Panc1 (cell line): ENCODE measurements at regions not wholly inside any gene's neighbourhood (a gene's known extent, or its start where the extent isn't known, plus 50 kb on each side); places are given as distances from the start of the nearest gene placed in this dataset.

Experiments used
- ATAC-seq: fragments of 200-7000 bp; cut with Tn5 transposase; 2 replicates; pipeline ENCODE4 v1.9.1; 2020; ENCODE audit warnings: mild to moderate bottlenecking, moderate library complexity
- BruUV-seq: library from RNA; stranded (reverse); fragments of 400-500 nt; replicated peaks from 2 replicates; lab custom pipeline; 2021; lab: Mats Ljungman, UMichigan
- CTCF ChIA-PET: fragments of 300-600 bp; sonication (Branson Sonifier 250); formaldehyde crosslinking; loops from one replicate; lab custom pipeline; 2022; ENCODE audit warnings: antibody characterized with exemption; lab: Charles Lee
- POLR2A ChIA-PET: fragments of 300-600 bp; sonication (Branson Sonifier 250); formaldehyde crosslinking; loops from one replicate; lab custom pipeline; 2022; ENCODE audit warnings: antibody characterized with exemption; lab: Charles Lee
- DNase-seq: peaks from one replicate; pipeline ENCODE4 v3.0.0-alpha.2; 2010; ENCODE audit warnings: low read depth, low spot score
- H3K27ac ChIP-seq: 2 replicates; pipeline ENCODE4 v1.5.1; 2011; ENCODE audit warnings: mild to moderate bottlenecking, low read length, inconsistent platforms
- H3K27me3 ChIP-seq: fragments of 200-500 bp; sonication (Bioruptor generic); 2 replicates; pipeline ENCODE4 v1.6.0; 2014; ENCODE audit warnings: low read length, inconsistent platforms; ENCODE audit not compliant: control insufficient read depth, insufficient read depth
- H3K36me3 ChIP-seq: fragments of 200-500 bp; sonication (Bioruptor generic); 2 replicates; pipeline ENCODE4 v1.5.1; 2014; ENCODE audit warnings: inconsistent platforms, mild to moderate bottlenecking, low read length, moderate library complexity; ENCODE audit not compliant: control insufficient read depth, insufficient read depth
- H3K4me1 ChIP-seq: 2 replicates; pipeline ENCODE4 v1.5.1; 2011; ENCODE audit warnings: inconsistent platforms, mild to moderate bottlenecking, low read length, moderate library complexity; ENCODE audit not compliant: control insufficient read depth, insufficient read depth
- H3K4me3 ChIP-seq, 2 experiments: 2 replicates each; pipeline ENCODE4 v1.5.1; 2011 to 2012; ENCODE audit warnings: low read depth in 2 of 2, low read length in 2 of 2, mild to moderate bottlenecking in 2 of 2, inconsistent platforms in 1 of 2, moderate library complexity in 1 of 2
- H3K9me3 ChIP-seq: fragments of 200-500 bp; sonication (Bioruptor generic); 2 replicates; pipeline ENCODE4 v1.5.1; 2014; ENCODE audit warnings: low read depth, mild to moderate bottlenecking, inconsistent platforms, low read length, moderate library complexity; ENCODE audit not compliant: control insufficient read depth, insufficient read depth
- CTCF ChIP-seq: fragments of 450-650 bp; IDR thresholded peaks from 2 replicates; pipeline ENCODE4 v1.5.1; 2017; ENCODE audit warnings: mild to moderate bottlenecking
- POLR2AphosphoS5 ChIP-seq: IDR thresholded peaks from 2 replicates; pipeline ENCODE4 v1.6.1; 2012; ENCODE audit warnings: mild to moderate bottlenecking, low read depth, low read length, moderate library complexity
- REST ChIP-seq, 2 experiments: IDR thresholded peaks; 2 replicates each; pipeline ENCODE4 v1.6.1; 2011 to 2012; ENCODE audit warnings: low read depth in 2 of 2, control low read depth in 1 of 2, low read length in 1 of 2, mild to moderate bottlenecking in 1 of 2, moderate library complexity in 1 of 2; ENCODE audit not compliant: insufficient read depth in 1 of 2
- SIN3A ChIP-seq: IDR thresholded peaks from 2 replicates; pipeline ENCODE4 v1.6.1; 2012; ENCODE audit warnings: low read depth, mild to moderate bottlenecking, low read length, moderate library complexity, borderline replicate concordance; ENCODE audit not compliant: insufficient read depth
- TCF7L2 ChIP-seq: IDR thresholded peaks from 2 replicates; pipeline ENCODE4 v1.6.1; 2011; ENCODE audit warnings: mild to moderate bottlenecking, low read depth, low read length, inconsistent platforms
- in situ Hi-C: cut with HindIII; loops from 2 replicates; pipeline ENCODE4 v1.10.0; 2016; ENCODE audit warnings: low sequenced_read_pairs, low pct_unique_long_range_greater_than_20kb
- intact Hi-C: fragments of 100-400 bp; cut with micrococcal nuclease; formaldehyde crosslinking; loops from one replicate; pipeline ENCODE4 v1.10.0; 2022; ENCODE audit not compliant: unreplicated experiment

GRCh38 chr10:129120441-129120840 lies 346.6 kb upstream of the MGMT start:
- POLR2A ChIA-PET, result interaction anchor here (0.7 kb wide), 1 partner anchor 843 kb away, joined by 10 read pairs; no protein-coding TSS in a partner anchor
- in situ Hi-C loops (no loop called here), intact Hi-C loops (no loop called here)
- ATAC-seq (no peak), DNase-seq (no peak)
- Histone ChIP-seq H3K36me3 (no peaks in the 10 kb centered on the region), H3K9me3 (no peaks in the 10 kb centered on the region), H3K27ac (no peak overlapping the region), H3K27me3 (no peaks in the 10 kb centered on the region), H3K4me3 (no peak overlapping the region), H3K4me1 (no peaks in the 10 kb centered on the region)
- BruUV-seq, result no TSS peak
- TF ChIP-seq POLR2AphosphoS5 (no peak), SIN3A (no peak), TCF7L2 (no peak)
- CTCF ChIA-PET, result interaction anchor here (0.7 kb wide), 1 partner anchor 90 kb away, joined by 4 read pairs; no protein-coding TSS in a partner anchor

- intact Hi-C loops (no loop called here), in situ Hi-C loops (no loop called here)
- ATAC-seq (no peak), DNase-seq (no peak)
- CTCF ChIA-PET, result no interaction called here
- Histone ChIP-seq H3K27me3 (no peaks in the 10 kb centered on the region), H3K4me3 (no peak overlapping the region), H3K27ac (no peak overlapping the region), H3K9me3 (no peaks in the 10 kb centered on the region), H3K36me3 (no peaks in the 10 kb centered on the region), H3K4me1 (no peaks in the 10 kb centered on the region)
- POLR2A ChIA-PET, result no interaction called here
- BruUV-seq, result no TSS peak
- TF ChIP-seq POLR2AphosphoS5 (no peak), SIN3A (no peak), TCF7L2 (no peak), CTCF (no peak), REST (IDR thresholded peaks at IDR 0.05; ENCODE audit: insufficient read depth in 1 of 2, low read depth in 2 of 2, low read length in 1 of 2) (no peak)
Measured at GRCh38 chr10:129122846-129123245, 344.2 kb upstream of the MGMT start.

- Histone ChIP-seq H3K4me1 (no peaks in the 10 kb centered on the region), H3K27me3 (no peaks in the 10 kb centered on the region), H3K27ac (no peak overlapping the region), H3K36me3 (no peaks in the 10 kb centered on the region), H3K9me3 (no peaks in the 10 kb centered on the region), H3K4me3 (no peak overlapping the region)
- TF ChIP-seq TCF7L2, result no peak
- no peak for TF ChIP-seq POLR2AphosphoS5
- no peak for TF ChIP-seq CTCF
- no peak for TF ChIP-seq SIN3A
- TF ChIP-seq REST (IDR thresholded peaks at IDR 0.05; ENCODE audit: insufficient read depth in 1 of 2, low read depth in 2 of 2, low read length in 1 of 2), result no peak
- no TSS peak for BruUV-seq
- POLR2A ChIA-PET, result no interaction called here
- in situ Hi-C loops, result no loop called here
- intact Hi-C loops, result no loop called here
- CTCF ChIA-PET, result no interaction called here
- ATAC-seq (no peak), DNase-seq (no peak)
Measured at GRCh38 chr10:129123428-129123827, 343.6 kb upstream of the MGMT start.
